Lower leg skin (tissue), 4 donors: ENCODE measurements at regions not wholly inside any gene's neighbourhood (a gene's known extent, or its start where the extent isn't known, plus 50 kb on each side); places are given as distances from the start of the nearest gene placed in this dataset.

Experiments
- DNase-seq, 2 donors: peaks; one replicate each; pipeline ENCODE4 v3.0.0-alpha.2; 2019; ENCODE audit warnings: low spot score in 2 of 2
- H3K4me3 ChIP-seq: fragments of 200-600 bp; sonication (generic); 2 replicates; pipeline ENCODE4 v1.5.1; 2017; ENCODE audit warnings: mild to moderate bottlenecking, low read depth; ENCODE audit not compliant: poor library complexity, severe bottlenecking
- CTCF ChIP-seq, 3 donors: fragments of 450-650 bp; IDR thresholded peaks; one replicate each; pipeline ENCODE4 v1.5.1; 2016; ENCODE audit warnings: antibody characterized with exemption in 3 of 3, mild to moderate bottlenecking in 3 of 3, moderate library complexity in 2 of 3
- POLR2A ChIP-seq, 2 donors: fragments of 450-650 bp; IDR thresholded peaks; one replicate each; pipeline ENCODE4 v1.6.1; 2016 to 2017; ENCODE audit warnings: antibody characterized with exemption in 2 of 2, mild to moderate bottlenecking in 1 of 2, moderate library complexity in 1 of 2
- WGBS, 2 donors: methylation state at CpG; one replicate each; pipeline ENCODE4 v1.1.5; 2018; 5-methylcytosine and 5-hydroxymethylcytosine counted together
- intact Hi-C: fragments of 100-400 bp; cut with DNase I; formaldehyde crosslinking; loops from one replicate; pipeline ENCODE4 v1.15.0; 2023; ENCODE audit warnings: low total_unique reads

- DNase-seq = no peak
- TF ChIP-seq CTCF (IDR thresholded peaks at IDR 0.05) = no peak
- no peak for TF ChIP-seq POLR2A (IDR thresholded peaks at IDR 0.05)
- H3K4me3 ChIP-seq = no peak overlapping the region
- intact Hi-C loops = no loop called here
These were observed 301.4 kb upstream of the UBE2E2 start for GRCh38 chr3:22901684-22902083.

GRCh38 chr3:22907161-22907780, 295.9 kb upstream of the UBE2E2 start:
- no peak overlapping the region for H3K4me3 ChIP-seq
- intact Hi-C loops = no loop called here
- no peak for DNase-seq
- 88 to 91% methylated on average over 1 of the region's 1 CpG for WGBS, 2 donors
- TF ChIP-seq POLR2A (IDR thresholded peaks at IDR 0.05) (no peak), CTCF (IDR thresholded peaks at IDR 0.05) (no peak)

- no peak for DNase-seq
- H3K4me3 ChIP-seq = no peak overlapping the region
- TF ChIP-seq POLR2A (IDR thresholded peaks at IDR 0.05) (no peak), CTCF (IDR thresholded peaks at IDR 0.05) (no peak)
- 69 to 78% methylated on average over 2 of the region's 2 CpGs for WGBS, 2 donors
- intact Hi-C loops = no loop called here
These were observed 295.3 kb upstream of the UBE2E2 start for GRCh38 chr3:22907796-22908195.

GRCh38 chr3:22908989-22909507, 294.1 kb upstream of the UBE2E2 start:
- DNase-seq = no peak
- H3K4me3 ChIP-seq = no peak overlapping the region
- 47 to 63% methylated on average over 3 of the region's 3 CpGs for WGBS, 2 donors
- TF ChIP-seq POLR2A (IDR thresholded peaks at IDR 0.05) (no peak), CTCF (IDR thresholded peaks at IDR 0.05) (no peak)
- intact Hi-C loops = no loop called here

- TF ChIP-seq CTCF (IDR thresholded peaks at IDR 0.05) (no peak), POLR2A (IDR thresholded peaks at IDR 0.05) (no peak)
- no peak for DNase-seq
- no peak overlapping the region for H3K4me3 ChIP-seq
- WGBS, 2 donors = 50 to 53% methylated on average over 2 of the region's 2 CpGs
- intact Hi-C loops = no loop called here
These were observed 286.2 kb upstream of the UBE2E2 start for GRCh38 chr3:22916933-22917332.

- TF ChIP-seq CTCF (IDR thresholded peaks at IDR 0.05) (no peak), POLR2A (IDR thresholded peaks at IDR 0.05) (no peak)
- no peak overlapping the region for H3K4me3 ChIP-seq
- WGBS, 2 donors = 60 to 66% methylated on average over 3 of the region's 3 CpGs
- DNase-seq = no peak
- intact Hi-C loops = no loop called here
These were observed 283.1 kb upstream of the UBE2E2 start for GRCh38 chr3:22920006-22920405.
